Retinal pigment epithelial cell (primary cell): ENCODE measurements at regions not wholly inside any gene's neighbourhood (a gene's known extent, or its start where the extent isn't known, plus 50 kb on each side); places are given as distances from the start of the nearest gene placed in this dataset.

ENCODE experiments used
- DNase-seq: peaks from one replicate; pipeline ENCODE4 v3.0.0-alpha.2; 2010; ENCODE audit warnings: low read depth
- H3K4me3 ChIP-seq: 2 replicates; pipeline ENCODE4 v1.5.1; 2011; ENCODE audit warnings: mild to moderate bottlenecking, low read length, control low read depth, moderate library complexity
- CTCF ChIP-seq: conservative IDR thresholded peaks from 2 replicates; pipeline ENCODE4 v1.5.1; 2011; ENCODE audit warnings: low read depth, low read length, control low read depth, inconsistent platforms

- no peak overlapping the region for H3K4me3 ChIP-seq
- DNase-seq = no peak
- TF ChIP-seq CTCF = no peak
These were observed 59.3 kb upstream of the ABCC4 start for GRCh38 chr13:95360464-95361097.

- DNase-seq = no peak
- H3K4me3 ChIP-seq = no peak overlapping the region
- TF ChIP-seq CTCF = no peak
These were observed 60.4 kb upstream of the ABCC4 start for GRCh38 chr13:95361686-95362085.

GRCh38 chr13:95362666-95363065 lies 61.4 kb upstream of the ABCC4 start:
- TF ChIP-seq CTCF = no peak
- no peak for DNase-seq
- no peak overlapping the region for H3K4me3 ChIP-seq

- no peak for DNase-seq
- no peak overlapping the region for H3K4me3 ChIP-seq
- TF ChIP-seq CTCF = no peak
These were observed 66.1 kb upstream of the ABCC4 start for GRCh38 chr13:95367309-95367843.

- DNase-seq = no peak
- no peak for TF ChIP-seq CTCF
- H3K4me3 ChIP-seq = no peak overlapping the region
These were observed 67.7 kb upstream of the ABCC4 start for GRCh38 chr13:95368998-95369397.

- no peak overlapping the region for H3K4me3 ChIP-seq
- no peak for DNase-seq
- no peak for TF ChIP-seq CTCF
These were observed 74.5 kb upstream of the ABCC4 start for GRCh38 chr13:95375706-95376105.

- TF ChIP-seq CTCF = no peak
These were observed 77.4 kb upstream of the ABCC4 start for GRCh38 chr13:95378603-95379002.

More at GRCh38 chr13:95378603-95379002, 77.4 kb upstream of the ABCC4 start:
- H3K4me3 ChIP-seq = no peak overlapping the region
- DNase-seq = no peak
